NCI-H1436 (cell line): ENCODE measurements at regions not wholly inside any gene's neighbourhood (a gene's known extent, or its start where the extent isn't known, plus 50 kb on each side); places are given as distances from the start of the nearest gene placed in this dataset.
"Not testable (repeated sequence)": the region's sequence is repeated elsewhere in the genome, so short reads cannot be mapped to it uniquely, and the experiment has no call there.

Experiments
- DNase-seq: peaks from one replicate; lab custom pipeline; 2025; lab: John Stamatoyannopoulos, UW

DNA sequence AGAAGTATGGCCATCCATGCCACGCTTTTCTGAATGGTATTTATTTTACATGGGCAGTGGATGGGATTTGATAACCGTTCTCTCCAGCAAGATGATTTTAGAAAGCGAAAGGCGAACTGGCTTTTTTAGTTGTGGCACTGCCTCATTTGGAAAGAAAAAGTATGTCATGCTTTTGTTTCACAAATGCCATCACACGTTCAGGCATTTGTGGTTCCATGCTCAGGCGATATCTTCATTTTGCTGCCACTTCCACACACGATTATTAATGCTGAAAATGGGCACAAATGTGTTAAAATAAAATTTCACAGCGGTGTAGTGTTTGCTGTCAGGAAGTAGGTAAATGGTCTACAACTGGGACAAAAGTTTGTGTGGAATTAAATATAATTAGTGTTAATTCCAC lies 328.1 kb downstream of the BCL2L11 start:
- not testable (repeated sequence) for DNase-seq

DNA sequence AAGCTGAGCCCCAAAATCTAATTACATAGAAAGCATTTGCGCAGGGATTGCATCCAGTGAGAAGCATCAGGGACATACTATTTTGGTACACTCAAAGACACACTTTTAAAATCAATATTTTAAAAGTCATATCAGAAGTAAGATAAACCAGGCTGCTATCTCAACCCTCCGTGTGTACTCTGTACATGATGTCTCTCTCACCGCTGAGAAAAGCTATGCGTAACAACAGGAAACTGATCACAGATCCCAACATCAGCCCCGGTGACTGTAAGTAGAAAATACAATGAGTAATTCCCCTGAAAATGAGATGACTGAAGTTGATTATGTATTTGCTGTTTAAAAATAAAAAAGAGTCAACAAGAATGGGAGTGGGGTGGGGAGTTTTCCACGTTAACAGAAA lies 329.8 kb downstream of the BCL2L11 start:
- DNase-seq: not testable (repeated sequence)

DNA sequence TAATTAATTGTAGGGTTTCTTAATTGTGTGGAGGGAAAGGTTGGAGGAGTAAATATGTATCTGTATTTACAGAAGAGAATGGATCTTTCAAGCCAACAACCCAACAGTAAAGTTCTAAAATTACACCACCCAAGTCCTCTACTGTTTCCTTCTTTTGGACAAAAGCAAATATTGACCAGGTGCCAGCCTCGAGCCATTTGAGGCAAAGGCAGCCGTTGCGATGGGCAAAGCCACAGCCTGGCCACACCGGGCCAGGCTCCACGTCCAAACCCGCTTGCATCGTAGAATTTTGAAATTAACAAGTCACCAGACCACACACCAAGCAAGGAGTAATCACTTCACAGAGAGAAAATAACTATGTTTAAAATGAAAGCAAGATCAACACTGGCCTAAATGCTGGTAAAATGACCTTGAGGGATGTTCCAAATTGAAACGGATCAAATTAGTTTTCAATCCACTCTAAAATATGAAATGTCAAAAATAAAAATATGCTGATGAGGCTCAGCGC lies 331.0 kb downstream of the BCL2L11 start:
- not testable (repeated sequence) for DNase-seq

DNA sequence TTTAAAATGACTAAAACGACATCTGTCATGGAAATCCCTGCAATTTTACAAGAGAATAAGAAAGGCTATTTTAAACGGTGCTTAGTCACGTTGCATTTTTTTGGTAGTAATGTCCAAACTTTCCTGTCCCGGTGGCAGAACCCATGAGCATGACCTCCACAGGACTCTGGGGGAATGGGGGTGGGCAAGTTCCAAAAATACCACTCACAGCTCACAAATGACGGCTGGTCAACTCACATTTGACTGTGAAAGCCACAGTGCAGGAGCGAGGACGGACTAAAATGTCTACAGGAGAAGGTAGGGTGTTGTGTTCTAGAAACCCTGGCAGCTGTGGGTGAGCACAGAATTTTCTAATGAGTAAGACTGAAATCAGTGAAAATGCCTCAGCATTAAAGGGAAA lies 331.5 kb downstream of the BCL2L11 start:
- DNase-seq: not testable (repeated sequence)

- not testable (repeated sequence) for DNase-seq
Measured at GRCh38 chr2:111453308-111453707, 332.6 kb downstream of the BCL2L11 start.

- DNase-seq: not testable (repeated sequence)
Measured at GRCh38 chr2:111453816-111454215, 333.1 kb downstream of the BCL2L11 start.

DNA sequence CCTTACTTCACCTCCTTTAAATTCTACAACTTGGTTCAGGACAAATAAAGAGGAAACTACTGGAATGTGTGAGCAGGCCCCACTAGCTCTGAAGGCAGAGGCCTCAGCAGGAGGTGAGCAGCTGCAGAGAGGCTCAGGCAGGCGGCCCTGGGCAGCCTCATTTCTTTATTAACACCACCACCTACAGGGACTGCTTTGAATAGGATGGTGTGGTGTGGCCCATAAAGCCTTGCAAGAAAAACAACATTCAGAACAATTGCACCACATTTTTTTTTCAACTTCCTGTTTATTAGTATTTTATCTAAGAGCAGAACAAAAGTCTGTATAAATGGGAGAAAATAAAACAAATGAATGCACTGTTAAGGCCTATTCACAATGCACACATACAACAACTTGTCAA lies 333.7 kb downstream of the BCL2L11 start:
- DNase-seq: not testable (repeated sequence)

DNA sequence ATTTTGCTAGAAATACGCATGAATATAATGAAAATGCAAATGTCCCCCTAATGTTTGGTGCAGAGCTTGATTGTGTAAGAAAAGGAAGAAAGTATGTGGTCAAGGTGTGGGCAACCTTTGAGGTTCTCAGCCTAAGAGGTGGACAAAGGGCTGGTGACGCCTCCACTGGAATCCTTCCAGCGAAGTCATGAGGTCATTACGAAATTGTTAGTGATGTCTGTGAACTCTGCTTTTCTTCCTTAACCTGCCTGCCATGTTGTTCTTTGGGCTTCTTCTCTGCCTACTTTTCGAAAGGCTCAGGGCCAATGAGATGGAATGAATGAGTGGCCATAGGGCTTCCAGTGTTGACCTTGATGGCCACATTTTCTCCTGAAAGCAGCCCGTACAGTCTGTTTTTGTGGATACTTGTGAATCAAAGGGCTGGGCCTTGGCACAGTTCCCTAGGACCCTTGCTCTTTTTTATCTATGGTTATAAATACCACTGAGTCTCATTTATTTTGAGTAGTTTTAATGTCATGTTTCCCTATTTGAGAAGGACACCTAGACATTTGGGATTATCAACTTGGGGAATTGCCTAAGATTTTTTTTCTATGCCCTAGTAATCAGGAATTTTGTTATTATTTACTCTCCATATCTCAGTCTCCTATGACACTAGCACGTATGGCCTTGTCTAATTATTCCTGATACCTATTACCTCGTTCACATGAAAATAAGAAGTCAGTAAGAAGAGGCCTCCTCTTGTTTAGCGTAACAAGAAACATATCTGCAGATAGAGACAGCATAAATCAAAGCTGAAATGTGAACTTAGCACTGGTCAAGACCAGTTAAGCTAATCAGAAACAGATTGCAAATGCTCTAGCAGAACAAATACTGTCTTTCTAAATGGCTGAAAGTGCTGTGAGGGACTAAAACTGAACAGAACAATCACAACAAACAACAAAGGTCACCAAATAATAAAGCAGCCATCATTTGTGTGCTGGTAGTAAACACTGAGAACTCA lies 334.6 kb downstream of the BCL2L11 start:
- DNase-seq: not testable (repeated sequence)

GRCh38 chr2:111457191-111457590 lies 336.5 kb downstream of the BCL2L11 start:
- not testable (repeated sequence) for DNase-seq

DNA sequence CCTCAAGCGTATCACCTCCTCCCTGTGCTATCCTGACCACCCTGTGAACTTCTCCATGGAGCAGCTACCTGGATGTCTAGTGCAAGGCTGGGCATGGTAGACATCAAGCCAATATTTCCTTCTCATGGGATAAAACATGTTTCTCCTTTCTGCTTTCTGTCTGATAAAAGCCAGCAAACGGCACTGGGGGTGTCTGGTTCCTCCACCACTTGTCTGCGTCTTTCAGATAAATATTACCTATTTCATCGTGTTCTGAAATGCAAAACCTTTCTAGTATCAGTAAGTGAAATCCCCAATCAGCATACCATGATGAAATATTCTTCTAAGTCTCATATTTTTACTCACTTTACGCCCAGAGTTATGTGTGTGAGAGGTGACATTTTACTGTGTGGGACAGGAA lies 340.2 kb downstream of the BCL2L11 start:
- not testable (repeated sequence) for DNase-seq

DNA sequence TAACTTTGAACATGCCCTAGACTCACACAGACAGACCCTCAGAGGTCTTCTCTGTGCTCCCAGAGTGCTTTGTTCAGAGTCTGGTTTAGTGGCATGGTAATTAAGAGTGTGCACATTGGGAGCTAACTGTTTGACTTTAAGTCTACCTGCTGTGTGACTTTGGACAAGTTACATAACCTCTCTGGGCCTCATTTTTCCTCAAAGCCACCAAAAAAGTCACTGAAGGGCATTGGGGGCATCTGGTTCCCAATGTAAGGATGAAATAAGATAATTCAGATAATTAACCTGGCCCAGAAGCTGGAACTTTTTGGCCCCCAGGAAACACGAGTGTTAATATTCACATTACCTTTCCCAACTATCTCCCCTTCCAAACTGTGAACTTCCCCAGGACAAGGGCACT lies 341.1 kb downstream of the BCL2L11 start:
- DNase-seq: not testable (repeated sequence)

GRCh38 chr2:111462572-111462971 lies 341.9 kb downstream of the BCL2L11 start:
- DNase-seq: not testable (repeated sequence)

DNA sequence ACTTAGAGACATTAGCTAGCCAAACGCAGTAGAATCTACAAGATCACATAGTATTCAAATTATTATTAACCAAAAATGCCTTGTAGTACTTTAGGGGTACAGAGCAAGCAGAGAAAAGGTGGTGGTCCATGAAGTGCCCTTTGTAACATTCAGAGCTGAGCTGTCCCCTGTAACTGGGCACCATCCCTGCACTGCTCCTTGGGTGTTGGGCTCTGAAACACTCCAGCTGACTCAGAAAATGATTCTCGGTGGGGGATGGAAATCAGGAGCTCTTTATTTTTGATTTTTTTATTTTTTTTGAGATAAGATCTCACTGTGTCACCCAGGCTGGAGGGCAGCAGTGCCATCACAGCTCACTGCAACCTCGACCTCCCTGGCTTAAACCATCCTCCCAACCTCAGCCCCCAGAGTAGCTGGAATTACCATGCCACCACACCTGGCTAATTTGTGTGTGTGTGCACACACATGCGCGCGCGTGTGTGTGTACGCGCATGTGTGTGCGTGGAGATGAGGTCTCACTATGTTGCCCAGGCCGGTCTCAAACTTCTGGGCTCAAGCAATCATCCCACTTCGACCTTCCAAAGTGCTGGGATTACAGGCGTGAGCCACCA lies 342.6 kb downstream of the BCL2L11 start:
- not testable (repeated sequence) for DNase-seq

DNA sequence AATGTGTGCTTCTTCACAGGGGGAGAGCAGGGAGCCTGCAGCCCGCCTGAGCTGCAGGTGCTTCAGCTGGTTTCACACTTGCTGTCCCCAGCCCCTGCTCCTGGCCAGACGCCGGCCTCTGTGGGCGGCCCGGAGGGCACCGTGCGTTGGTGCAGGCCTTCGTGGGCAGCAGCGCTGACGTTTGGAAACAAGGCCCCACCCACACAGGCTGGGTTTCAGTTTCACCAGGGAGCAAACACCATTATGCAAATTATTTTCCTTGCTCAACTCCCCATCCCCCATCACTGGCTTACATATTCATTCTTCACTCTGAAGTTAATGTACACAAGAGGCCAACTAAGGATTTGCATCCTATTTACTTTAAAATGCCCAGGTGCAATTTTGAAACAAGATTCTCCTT lies 343.2 kb downstream of the BCL2L11 start:
- DNase-seq: not testable (repeated sequence)

DNA sequence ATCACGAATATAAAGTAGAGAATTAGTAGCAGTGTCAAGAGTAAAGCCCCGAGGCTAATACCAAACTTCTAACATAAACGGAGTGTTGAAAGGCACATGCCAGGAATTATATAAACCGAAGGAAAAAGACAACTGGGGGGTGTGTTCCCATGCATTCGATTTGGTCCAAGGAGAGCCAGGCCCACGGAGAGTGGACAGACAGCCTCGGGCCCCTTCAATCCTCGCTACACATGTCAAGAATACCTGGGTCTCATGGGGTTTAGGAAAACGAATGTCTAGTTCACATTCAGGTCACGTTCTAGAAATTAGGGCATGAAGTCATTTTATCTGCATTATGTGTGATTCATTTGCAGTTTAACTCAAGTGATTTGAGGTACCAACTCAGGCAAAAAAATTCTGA lies 343.7 kb downstream of the BCL2L11 start:
- not testable (repeated sequence) for DNase-seq

GRCh38 chr2:111465521-111465920 lies 344.8 kb downstream of the BCL2L11 start:
- DNase-seq: not testable (repeated sequence)

DNA sequence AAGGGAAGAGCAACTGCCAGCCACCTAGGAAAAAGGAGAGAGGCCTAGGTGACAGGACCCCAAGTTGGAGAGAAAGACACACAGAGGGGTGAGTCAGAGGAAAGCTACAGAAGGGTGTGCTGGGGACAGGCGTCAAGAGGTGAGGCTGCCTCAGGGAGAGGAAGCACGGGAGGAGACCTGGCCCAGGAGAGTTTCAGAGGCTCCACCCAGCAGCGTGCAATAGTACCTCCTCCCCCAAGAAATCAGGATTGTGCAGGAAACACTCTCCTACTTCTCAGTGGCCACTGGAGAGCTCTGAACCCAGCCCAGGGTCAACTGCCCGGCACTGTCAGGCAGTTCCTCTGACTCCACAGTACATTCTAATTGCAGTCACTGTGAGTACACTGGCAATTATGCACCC lies 346.0 kb downstream of the BCL2L11 start:
- DNase-seq: not testable (repeated sequence)

- DNase-seq: not testable (repeated sequence)
Measured at GRCh38 chr2:111470924-111471323, 350.2 kb downstream of the BCL2L11 start.

DNA sequence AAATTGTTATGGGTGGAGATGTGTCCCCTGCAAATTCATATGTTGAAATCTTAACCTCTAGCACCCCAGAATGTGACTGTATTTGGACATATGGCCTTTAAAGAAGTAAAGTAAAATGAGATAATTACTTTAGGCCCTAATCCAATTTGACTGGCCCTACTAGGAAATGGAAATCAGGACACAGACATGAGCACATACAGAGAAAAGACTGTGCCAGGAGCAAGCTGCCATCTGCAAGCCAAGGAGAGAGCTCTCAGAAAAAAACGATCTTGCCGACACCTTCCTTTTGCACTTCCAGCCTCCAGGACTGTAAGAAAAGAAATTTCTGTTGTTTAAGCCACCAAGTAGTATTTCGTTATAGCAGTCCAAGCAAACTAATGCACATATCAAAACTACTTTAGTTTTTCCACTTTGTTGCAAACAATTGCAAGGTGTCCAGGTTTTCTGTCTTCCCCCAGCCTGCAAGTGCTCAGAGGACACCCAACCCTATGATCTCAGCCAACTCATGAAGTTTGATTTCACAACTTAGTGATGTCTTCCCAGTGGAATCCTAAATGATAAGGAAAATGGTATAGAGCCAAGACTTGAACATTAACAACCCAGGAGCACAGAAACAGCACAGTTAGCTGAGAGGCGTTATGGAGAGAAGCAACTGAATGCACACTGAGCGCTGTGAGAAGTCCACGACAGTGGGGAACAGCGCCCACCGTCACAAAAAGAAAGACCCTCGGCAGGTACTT lies 351.2 kb downstream of the BCL2L11 start:
- DNase-seq: not testable (repeated sequence)

DNA sequence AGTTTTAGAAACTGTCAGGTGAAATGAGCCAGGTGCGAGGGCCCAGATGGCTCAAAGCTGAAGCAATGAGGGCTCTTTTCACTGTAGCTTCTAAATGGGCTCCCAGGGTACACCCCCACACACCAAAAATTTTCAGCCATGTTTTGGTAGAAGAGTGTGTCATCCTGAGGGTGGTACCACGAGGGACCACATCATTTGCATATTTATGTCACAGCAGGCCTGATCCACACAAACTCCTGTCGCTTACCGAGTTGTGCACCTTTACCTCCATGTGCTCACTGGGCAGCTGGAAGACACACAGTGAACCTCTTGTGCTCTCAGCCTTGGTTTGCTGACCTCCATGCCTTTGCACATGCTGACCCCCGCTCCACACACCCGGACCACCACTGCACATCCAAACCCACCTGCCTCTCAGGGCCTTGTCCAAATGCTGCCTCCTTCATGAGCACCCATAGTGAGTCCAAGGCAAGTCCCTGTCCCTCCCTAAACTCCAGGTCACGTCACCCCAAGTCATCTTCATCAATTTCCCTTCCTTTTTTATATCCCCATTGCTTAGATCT lies 352.2 kb downstream of the BCL2L11 start:
- DNase-seq: not testable (repeated sequence)

GRCh38 chr2:111473522-111473921 lies 352.8 kb downstream of the BCL2L11 start:
- not testable (repeated sequence) for DNase-seq
